Type B pancreatic cell (in vitro differentiated cells): ENCODE measurements at regions not wholly inside any gene's neighbourhood (a gene's known extent, or its start where the extent isn't known, plus 50 kb on each side); places are given as distances from the start of the nearest gene placed in this dataset.

ENCODE experiments used
- DNase-seq: peaks from one replicate; pipeline ENCODE4 v3.0.0; 2021; ENCODE audit warnings: mixed read lengths; ENCODE audit not compliant: unreplicated experiment; ENCODE audit errors: extremely low spot score
- H3K27ac Mint-ChIP-seq: 2 replicates; pipeline ENCODE4 v1.8.0; 2021; ENCODE audit warnings: mild to moderate bottlenecking, mixed read lengths
- H3K27me3 Mint-ChIP-seq: 2 replicates; pipeline ENCODE4 v1.8.0; 2021; ENCODE audit warnings: mixed read lengths
- H3K36me3 Mint-ChIP-seq: 2 replicates; pipeline ENCODE4 v1.8.0; 2021; ENCODE audit warnings: mixed read lengths
- H3K4me1 Mint-ChIP-seq: one replicate; pipeline ENCODE4 v1.8.0; 2021; ENCODE audit warnings: mixed read lengths; ENCODE audit not compliant: unreplicated experiment
- H3K4me3 Mint-ChIP-seq: 2 replicates; pipeline ENCODE4 v1.8.0; 2021; ENCODE audit warnings: mild to moderate bottlenecking, mixed read lengths
- H3K9me3 Mint-ChIP-seq: 2 replicates; pipeline ENCODE4 v1.8.0; 2021; ENCODE audit warnings: mixed read lengths
- CTCF ChIP-seq: fragments of 200-600 bp; sonication (generic); conservative IDR thresholded peaks from 2 replicates; pipeline ENCODE4 v1.5.0; 2021; ENCODE audit warnings: antibody characterized with exemption, mild to moderate bottlenecking

DNA sequence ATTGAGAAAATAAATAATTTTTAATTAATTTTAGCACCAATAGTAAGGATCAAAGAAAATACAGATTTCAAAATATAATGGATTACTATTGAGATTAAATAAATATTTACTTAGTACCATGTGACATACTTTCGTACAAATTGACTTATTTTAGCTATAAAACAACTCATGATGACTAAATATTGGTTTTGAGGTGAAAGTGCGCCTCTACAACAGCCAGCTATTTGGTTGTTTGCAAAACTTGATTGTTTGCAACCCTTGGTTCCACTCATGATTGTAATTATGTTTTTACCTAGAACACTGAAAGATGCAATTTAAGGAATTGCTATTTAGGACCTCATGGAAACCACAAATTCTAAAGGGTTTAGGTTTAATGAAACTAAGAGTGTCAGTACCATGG is 51.9 kb upstream of the PPM1H start:
- H3K4me1 Mint-ChIP-seq, result no peaks in the 10 kb centered on the region
- DNase-seq, result no peak
- no peaks in the 10 kb centered on the region for H3K36me3 Mint-ChIP-seq
- H3K27me3 Mint-ChIP-seq, result no peaks in the 10 kb centered on the region
- H3K9me3 Mint-ChIP-seq, result peaks cover 12% of the 10 kb centered on the region
- H3K27ac Mint-ChIP-seq, result no peak overlapping the region
- no peak overlapping the region for H3K4me3 Mint-ChIP-seq
- TF ChIP-seq CTCF, result no peak
